Lower lobe of right lung (tissue), 2 donors: ENCODE measurements at regions not wholly inside any gene's neighbourhood (a gene's known extent, or its start where the extent isn't known, plus 50 kb on each side); places are given as distances from the start of the nearest gene placed in this dataset.

ENCODE experiments used
- ATAC-seq, 2 donors: fragments of 200-7000 bp; cut with Tn5 transposase; one replicate each; pipeline ENCODE4 v1.9.1; 2020 to 2022; ENCODE audit warnings: mild to moderate bottlenecking in 2 of 2, moderate library complexity in 2 of 2
- DNase-seq: peaks from one replicate; pipeline ENCODE4 v3.0.0-alpha.2; 2020
- H3K27ac ChIP-seq: fragments of 200-600 bp; one replicate; pipeline ENCODE4 v1.8.0; 2022
- H3K27me3 ChIP-seq: fragments of 200-600 bp; one replicate; pipeline ENCODE4 v1.8.0; 2022; ENCODE audit warnings: low read depth
- H3K36me3 ChIP-seq: fragments of 200-600 bp; one replicate; pipeline ENCODE4 v1.8.0; 2022; ENCODE audit warnings: mild to moderate bottlenecking
- H3K4me1 ChIP-seq: fragments of 200-600 bp; one replicate; pipeline ENCODE4 v1.8.0; 2022
- H3K4me3 ChIP-seq: fragments of 200-600 bp; one replicate; pipeline ENCODE4 v1.8.0; 2022; ENCODE audit warnings: mild to moderate bottlenecking
- H3K9me3 ChIP-seq: fragments of 200-600 bp; one replicate; pipeline ENCODE4 v1.8.0; 2022
- intact Hi-C: fragments of 100-400 bp; cut with DNase I; formaldehyde crosslinking; loops from one replicate; pipeline ENCODE4 v1.11.0; 2022
- TF ChIP-seq, protein P1 (sequence below): fragments of 200-600 bp; IDR thresholded peaks from one replicate; pipeline ENCODE4 v1.8.0; 2022; ENCODE audit warnings: antibody characterized with exemption, mild to moderate bottlenecking
- donor health status: DM: no; HTN: yes; CAD: no; lungs with severe emphysema.

DNA sequence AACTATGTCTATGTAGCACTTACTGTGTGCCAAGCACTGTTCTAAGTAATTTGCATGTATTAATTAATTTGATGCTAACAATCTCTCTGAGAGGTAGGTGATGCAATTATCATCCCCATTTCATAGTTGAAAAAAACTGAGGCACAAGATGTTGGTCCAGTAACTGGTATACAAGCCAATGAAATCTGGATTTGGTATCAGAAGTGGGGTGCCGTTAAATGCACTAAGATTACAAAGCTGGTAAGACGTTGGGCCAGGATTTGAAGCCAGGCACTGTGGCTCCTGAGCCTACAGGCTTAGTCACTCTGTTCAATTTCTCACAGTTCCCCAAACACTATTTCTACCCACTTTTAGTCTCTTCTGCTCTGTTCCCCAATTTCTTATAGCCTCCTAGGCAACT lies 70.4 kb upstream of the CACNA1A start:
- no peaks in the 10 kb centered on the region for H3K36me3 ChIP-seq
- peaks cover 13% of the 10 kb centered on the region for H3K27me3 ChIP-seq
- intact Hi-C loops, result no loop called here
- H3K4me3 ChIP-seq, result no peak overlapping the region
- ATAC-seq (no peak), DNase-seq (no peak)
- no peaks in the 10 kb centered on the region for H3K4me1 ChIP-seq
- peaks cover 8% of the 10 kb centered on the region for H3K9me3 ChIP-seq
- H3K27ac ChIP-seq, result no peak overlapping the region
- TF ChIP-seq, protein P1, sequence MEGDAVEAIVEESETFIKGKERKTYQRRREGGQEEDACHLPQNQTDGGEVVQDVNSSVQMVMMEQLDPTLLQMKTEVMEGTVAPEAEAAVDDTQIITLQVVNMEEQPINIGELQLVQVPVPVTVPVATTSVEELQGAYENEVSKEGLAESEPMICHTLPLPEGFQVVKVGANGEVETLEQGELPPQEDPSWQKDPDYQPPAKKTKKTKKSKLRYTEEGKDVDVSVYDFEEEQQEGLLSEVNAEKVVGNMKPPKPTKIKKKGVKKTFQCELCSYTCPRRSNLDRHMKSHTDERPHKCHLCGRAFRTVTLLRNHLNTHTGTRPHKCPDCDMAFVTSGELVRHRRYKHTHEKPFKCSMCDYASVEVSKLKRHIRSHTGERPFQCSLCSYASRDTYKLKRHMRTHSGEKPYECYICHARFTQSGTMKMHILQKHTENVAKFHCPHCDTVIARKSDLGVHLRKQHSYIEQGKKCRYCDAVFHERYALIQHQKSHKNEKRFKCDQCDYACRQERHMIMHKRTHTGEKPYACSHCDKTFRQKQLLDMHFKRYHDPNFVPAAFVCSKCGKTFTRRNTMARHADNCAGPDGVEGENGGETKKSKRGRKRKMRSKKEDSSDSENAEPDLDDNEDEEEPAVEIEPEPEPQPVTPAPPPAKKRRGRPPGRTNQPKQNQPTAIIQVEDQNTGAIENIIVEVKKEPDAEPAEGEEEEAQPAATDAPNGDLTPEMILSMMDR, result no peak

DNA sequence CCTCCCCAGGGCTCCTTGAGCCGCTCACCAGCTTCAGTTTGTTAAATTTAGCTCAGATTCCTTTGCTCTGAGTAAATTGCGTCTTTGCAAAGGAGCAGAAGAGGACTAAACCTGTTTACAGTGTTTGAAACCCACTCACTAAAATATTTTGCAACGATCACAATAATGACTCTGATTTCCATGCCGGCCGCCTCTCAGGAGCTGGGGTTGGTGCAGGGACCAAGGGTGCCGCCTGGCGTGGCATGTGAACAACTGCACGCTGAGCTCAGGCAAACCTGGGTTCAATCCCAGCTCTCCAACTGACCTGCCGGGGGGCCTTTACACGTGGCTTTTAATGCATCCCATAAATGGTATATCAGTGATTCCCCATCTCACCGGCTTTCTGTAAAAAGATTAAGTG lies 68.7 kb upstream of the CACNA1A start:
- no peak for ATAC-seq
- Histone ChIP-seq H3K4me3 (no peak overlapping the region), H3K9me3 (peaks cover 8% of the 10 kb centered on the region), H3K36me3 (no peaks in the 10 kb centered on the region), H3K27me3 (peaks cover 10% of the 10 kb centered on the region), H3K27ac (no peak overlapping the region), H3K4me1 (no peaks in the 10 kb centered on the region)
- DNase-seq, result no peak
- intact Hi-C loops, result no loop called here
- TF ChIP-seq, protein P1, result no peak

- no peak for ATAC-seq
- Histone ChIP-seq H3K9me3 (peaks cover 8% of the 10 kb centered on the region), H3K36me3 (no peaks in the 10 kb centered on the region), H3K27ac (no peak overlapping the region), H3K4me1 (no peaks in the 10 kb centered on the region), H3K27me3 (peaks cover 10% of the 10 kb centered on the region), H3K4me3 (no peak overlapping the region)
- TF ChIP-seq, protein P1, result no peak
- no peak for DNase-seq
- intact Hi-C loops, result no loop called here
Measured at GRCh38 chr19:13573056-13573667, 66.9 kb upstream of the CACNA1A start.

DNA sequence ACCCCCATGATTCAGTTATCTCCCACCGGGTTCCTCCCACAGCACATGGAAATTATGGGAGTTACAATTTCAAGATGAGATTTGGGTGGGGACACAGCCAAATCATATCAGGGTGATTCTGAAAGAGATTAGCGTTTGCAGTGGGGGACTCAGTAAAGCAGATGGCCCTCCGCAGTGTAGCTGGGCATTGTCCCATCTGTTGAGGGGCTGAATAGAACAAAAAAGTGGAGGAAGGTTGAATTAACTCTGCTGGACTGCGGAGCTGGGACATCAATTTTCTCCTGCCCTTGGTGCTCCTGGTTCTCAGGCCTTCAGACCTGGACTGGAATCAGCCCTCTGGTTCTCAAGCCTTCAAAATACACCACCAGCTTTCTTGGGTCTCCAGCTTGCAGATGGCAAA lies 55.2 kb upstream of the CACNA1A start:
- no peaks in the 10 kb centered on the region for H3K9me3 ChIP-seq
- H3K4me3 ChIP-seq, result no peak overlapping the region
- TF ChIP-seq, protein P1, result no peak
- H3K36me3 ChIP-seq, result no peaks in the 10 kb centered on the region
- intact Hi-C loops, result no loop called here
- no peaks in the 10 kb centered on the region for H3K4me1 ChIP-seq
- DNase-seq (no peak), ATAC-seq (no peak)
- H3K27me3 ChIP-seq, result peaks cover 6% of the 10 kb centered on the region
- H3K27ac ChIP-seq, result no peak overlapping the region

- intact Hi-C loops, result no loop called here
- Histone ChIP-seq H3K27ac (no peak overlapping the region), H3K36me3 (no peaks in the 10 kb centered on the region), H3K4me3 (no peak overlapping the region), H3K4me1 (no peaks in the 10 kb centered on the region), H3K27me3 (no peaks in the 10 kb centered on the region), H3K9me3 (no peaks in the 10 kb centered on the region)
- TF ChIP-seq, protein P1, result no peak
- ATAC-seq, result no peak
- no peak for DNase-seq
Measured at GRCh38 chr19:13557756-13558398, 51.6 kb upstream of the CACNA1A start.
